ENCODE measurements at regions not wholly inside any gene's neighbourhood (a gene's known extent, or its start where the extent isn't known, plus 50 kb on each side); places are given as distances from the start of the nearest gene placed in this dataset.
"Not testable (repeated sequence)": the region's sequence is repeated elsewhere in the genome, so short reads cannot be mapped to it uniquely, and the experiment has no call there.

DNA sequence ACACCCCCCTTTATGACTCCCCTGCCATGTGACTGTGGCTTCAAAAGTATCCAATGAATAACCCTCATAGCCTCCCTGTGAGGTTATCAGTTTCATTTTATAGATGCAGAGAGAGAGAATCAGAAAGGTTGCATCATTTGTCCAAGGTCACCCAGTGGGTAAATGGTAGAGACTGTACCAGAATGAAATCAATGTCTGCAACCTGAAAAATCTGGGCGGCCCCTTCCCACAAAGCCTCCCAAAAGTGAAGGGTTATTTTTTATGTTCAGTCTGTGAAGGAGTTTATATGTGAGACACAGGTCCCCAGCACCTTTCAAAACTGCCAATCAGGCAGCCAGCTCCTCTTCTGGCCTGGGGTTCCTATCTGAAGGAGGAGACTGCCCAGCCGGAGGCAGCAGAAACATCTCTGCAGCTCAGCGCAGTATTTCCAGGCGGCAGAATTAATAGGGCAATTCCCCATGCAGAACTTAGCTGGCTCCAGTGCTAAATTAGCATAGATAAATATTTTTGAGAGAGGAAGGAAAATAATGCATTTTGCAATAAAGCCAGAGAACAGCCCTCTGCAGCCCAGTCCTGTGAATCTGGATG is 130.8 kb upstream of the PRR20G start:
- DNase-seq (ENCODE audit: low read depth), result no peak

DNA sequence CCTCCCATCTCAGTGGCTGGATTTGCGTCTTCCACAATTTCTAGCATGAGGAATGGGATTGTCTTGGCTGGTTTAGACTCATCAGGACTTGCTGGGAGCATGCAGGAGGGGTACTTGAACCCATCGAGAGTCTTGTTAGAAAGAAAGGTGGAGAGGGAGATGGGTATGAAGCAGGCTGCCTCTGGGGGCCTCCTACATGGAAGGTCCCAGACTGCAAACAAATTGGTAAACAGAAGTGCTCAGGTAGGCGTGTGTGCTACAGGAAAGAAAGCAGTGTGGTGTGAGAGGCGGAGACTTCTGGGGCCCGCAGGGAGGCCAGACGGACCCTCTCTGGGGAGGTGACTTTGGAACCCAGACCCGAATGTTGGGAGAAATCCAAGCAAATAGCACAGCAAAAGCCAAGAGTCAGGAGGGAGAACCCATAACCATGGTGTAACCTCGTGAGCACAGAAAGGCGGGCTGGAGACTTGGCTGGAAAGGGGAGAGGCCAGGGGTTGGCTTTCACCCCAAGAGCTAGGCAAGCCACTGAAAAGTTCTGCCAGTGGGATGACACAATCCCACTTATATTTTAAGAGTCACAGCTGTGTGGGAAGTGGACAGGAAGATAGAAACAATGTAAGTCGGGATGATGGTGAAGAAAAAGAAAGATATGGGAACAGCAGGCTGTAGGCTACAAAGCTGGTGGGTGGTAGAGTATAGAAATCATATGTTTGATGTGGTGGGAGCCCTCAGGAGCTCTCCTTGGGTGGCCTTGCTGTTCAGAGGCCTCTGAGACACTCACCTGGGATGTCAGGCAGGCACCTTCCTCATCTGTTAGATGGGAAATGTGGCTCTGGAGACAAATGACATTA is 130.1 kb upstream of the PRR20G start:
- no peak for DNase-seq (ENCODE audit: low read depth)

DNA sequence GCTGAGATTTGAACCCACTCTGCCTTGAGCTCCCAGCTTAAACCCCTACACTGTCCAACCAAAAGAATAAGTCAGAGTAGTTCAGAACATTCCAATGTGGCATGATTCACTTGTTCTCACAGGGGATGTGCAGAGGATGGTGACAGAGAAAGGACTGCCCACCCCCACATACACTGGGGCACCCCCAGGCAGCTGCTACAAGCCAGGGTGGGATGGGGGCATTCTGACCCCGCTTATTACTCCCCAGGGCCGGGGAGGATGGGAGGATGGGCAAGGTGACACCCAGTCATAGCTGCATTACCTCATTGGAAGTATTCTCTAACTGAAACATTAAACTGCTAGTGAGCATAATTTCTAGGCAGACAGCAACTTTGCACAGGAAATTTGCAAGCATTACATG is 126.0 kb upstream of the PRR20G start:
- no peak for DNase-seq (ENCODE audit: low read depth)

DNA sequence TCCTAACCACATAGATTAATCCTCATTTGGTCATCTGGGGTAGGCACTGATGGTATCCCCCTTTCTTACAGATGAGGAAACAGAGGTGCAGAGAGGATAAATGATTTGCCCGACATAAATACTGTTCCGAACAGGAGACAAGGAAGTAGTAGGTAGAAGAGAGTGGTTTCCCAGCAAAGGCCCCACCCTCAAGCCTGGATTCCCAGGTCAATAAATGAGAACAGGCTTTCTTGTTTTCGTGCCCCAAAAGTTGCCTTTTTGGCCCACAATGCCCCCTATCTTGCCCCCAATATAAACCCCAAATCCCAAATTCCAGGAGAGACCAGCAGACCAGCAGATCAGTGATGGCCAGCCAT is 125.5 kb upstream of the PRR20G start:
- DNase-seq (ENCODE audit: low read depth), result no peak

DNA sequence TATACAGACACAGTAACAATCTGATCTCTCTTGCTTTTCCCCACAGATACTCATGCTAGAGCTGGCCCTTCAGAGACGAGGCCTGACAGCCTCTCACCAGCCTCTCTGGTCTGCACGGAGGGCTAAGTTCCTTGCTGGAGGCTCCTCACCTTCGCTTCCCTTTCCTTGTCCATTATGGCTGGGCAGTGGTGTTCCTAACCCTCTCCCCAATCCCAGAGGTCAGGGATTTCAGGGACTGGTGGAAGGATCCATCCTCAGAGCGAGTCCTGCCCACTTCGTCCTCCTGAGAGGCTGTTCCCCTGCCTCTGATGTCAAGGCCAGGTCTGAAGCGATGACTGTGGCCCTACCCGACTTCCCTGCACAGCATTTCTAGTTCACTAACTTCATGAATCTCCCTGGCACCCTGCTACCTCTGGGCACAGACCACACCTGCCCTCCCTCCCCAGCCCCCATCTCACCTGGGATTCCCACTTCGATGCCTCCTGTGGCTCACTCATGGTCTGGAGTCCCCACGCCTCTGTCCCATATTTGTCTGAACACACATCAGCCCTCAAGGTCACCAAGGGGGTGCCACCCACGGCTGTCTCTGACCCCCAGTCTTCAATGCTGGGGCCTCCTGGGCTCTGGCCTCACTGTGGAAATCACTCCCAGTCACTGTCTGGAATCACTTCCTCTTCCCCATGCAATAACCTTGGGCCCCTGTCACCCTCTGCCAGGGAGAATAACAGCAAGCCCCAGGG is 124.9 kb upstream of the PRR20G start:
- DNase-seq (ENCODE audit: low read depth), result no peak

DNA sequence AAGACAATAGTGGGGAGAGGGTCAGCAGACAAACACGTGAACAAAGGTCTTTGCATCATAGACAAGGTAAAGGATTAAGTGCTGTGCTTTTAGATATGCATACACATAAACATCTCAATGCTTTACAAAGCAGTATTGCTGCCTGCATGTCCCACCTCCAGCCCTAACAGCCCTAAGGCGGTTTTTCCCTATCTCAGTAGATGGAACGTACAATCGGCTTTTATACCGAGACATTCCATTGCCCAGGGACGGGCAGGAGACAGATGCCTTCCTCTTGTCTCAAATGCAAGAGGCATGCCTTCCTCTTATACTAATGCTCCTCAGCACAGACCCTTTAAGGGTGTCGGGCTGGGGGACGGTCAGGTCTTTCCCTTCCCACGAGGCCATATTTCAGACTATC is 124.0 kb upstream of the PRR20G start:
- not testable (repeated sequence) for DNase-seq (ENCODE audit: low read depth)

DNA sequence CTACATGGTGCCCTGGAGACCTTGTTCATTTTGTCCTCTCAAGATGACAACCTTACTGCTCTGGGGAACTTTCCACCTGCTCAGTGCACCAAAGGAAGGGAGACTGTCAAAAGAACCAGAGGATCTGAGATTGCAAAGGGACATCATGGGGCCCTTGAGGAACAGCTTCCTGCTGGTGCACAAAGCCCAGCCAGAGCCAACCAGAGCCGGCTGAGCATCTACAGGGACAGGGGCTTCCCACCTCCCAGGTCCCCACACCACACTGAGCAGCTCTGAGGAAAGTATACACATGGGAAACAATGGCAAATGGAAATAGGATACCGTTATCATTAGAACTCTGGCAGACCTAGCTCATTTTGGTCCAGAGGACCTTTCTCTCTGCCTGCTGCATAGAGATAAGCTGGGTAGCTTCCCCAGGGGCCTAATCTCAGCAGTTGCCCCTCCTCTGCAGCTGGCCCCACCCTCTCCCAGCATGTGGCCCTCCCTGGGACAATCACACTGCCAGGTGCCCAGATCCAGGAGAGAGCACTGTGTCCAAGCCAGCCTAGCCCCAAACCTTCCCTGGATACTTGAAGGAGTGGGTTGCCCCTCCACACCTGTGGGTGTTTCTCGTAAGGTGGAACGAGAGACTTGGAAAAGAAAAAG is 123.4 kb upstream of the PRR20G start:
- no peak for DNase-seq (ENCODE audit: low read depth)

DNA sequence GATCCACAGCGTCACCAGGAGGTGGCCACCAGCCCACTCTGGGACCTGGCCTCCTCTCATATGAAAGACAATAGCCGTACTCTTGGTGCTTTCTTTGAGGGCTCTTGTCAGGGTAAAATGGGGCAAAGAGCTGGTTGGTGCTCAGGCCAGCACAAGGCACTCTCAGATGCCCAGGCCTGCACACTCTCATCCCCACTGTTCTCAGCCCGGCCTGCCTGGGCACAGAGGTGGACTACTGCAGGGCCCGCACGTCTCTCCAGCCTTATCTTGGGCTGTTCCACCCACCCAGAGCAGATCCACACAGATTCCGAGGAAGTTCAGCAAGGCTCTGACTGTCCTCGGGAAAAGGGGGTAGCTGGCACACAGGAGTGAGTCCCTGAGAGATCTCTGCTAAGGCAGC is 122.8 kb upstream of the PRR20G start:
- no peak for DNase-seq (ENCODE audit: low read depth)

DNA sequence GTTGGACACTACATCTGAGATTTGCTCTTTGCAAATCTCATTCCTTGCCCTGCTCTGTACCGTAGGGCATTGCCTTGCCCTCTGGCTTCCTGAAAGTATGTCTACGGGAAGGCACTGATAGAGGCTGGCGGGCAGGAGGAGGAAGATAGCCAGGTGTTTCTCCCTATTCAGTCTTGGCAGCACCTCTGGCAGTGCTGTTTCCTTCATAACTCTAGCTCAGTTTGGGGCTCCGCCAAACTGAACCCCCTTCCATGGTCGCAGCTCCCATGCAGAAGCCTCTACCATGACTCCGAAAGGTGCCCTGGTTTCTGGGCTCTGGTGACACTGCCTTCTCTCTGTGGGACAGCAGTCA is 122.3 kb upstream of the PRR20G start:
- DNase-seq (ENCODE audit: low read depth), result no peak

DNA sequence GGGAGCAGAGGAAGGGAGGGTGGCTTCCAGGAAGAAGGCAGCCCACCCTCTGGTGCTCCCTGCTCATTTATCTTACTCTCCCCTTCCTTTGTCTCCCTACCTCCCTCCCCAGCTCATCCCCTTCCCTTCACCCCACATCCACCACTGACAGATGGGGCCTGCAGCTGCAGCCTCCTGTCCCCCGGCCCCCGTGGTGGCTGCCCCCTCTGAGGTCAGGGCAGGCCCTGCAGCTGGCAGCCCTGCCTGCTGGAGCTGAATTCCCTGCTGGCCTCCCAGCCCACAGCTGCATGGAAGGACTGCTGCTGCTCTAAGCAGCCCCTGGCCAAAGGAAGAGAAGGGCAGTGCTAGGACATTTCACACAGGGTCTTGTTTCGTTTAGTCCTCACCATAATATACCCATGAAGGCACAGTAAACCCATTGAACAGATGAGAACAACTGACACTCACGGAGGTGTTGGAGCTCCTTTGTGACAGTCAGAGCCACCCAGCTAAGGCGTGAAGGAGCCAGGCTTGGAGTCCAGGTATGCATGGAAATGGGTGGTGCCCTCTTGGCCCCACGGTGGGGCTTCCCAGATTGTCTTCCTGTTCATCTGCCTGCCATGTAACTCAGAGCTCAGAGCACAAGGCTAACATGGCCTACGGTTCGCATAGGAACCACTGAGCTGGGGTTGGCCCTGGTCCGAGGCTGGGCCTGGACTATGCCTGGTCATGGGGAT is 121.7 kb upstream of the PRR20G start:
- no peak for DNase-seq (ENCODE audit: low read depth)

DNA sequence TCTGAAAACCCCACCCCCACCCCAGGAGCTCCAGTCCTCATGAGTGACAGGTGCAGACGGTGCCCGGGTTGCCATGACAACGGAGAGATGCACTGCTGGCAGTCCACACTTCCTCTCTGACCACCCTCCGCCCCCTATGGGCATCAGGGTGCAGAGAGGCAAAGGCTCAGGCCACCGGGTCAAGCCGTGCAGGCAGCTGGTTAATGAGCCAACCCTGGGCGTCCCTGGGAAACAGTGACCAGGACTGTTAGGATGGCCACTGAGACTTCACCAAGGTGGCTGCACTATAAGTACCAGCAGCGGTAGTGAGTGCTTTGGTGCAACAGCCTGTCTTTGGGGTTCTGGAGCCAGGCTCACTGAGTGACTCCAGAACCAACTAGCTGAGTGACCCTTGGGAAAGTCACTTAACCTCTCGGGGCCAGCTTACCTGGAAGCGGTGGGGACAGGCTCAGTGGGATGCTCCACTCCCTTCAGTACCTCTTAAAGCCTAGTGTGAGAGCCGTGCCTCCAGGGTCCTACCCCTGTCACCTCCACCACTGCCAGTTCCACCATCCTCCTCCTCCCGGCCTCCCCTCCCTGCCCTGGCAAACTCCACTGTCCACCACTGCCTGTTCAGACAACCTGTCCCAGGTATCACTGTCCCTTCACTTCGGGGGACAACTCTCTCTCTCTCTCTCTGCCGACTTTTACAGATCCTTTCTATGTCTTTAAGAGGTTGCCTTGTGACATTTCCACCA is 121.0 kb upstream of the PRR20G start:
- no peak for DNase-seq (ENCODE audit: low read depth)

DNA sequence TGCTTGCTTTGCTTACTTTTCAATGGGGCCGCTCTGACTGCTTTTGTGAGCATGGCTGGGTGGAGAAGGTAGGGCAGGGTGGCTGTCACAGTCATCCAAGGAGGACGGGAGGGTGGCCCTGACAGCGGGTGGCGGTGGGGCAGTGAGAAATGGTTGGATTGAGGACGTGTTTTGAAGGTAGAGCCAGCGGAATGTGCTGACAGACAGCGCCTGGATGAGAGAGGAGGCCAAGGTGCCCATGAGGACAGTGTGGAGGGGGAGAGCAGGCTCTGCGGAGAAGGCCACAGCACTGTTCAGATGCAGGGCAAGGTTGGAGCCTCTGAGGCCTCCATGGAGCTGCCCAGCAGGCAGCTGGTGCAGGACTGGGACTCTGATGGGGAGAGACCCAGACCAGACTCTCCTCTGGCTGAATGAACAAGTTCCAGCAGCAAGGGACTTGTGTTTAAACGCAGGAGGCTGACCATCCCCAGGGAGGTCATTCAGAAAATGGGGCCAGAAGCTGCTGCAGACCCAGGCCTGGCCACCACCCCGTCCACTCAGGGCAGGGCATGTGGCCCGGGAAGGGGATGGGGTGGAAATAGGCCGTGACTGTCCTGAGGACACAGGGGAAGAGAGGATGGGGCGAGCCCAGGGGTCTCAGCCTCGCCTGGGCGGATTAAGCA is 120.3 kb upstream of the PRR20G start:
- DNase-seq (ENCODE audit: low read depth), result no peak

DNA sequence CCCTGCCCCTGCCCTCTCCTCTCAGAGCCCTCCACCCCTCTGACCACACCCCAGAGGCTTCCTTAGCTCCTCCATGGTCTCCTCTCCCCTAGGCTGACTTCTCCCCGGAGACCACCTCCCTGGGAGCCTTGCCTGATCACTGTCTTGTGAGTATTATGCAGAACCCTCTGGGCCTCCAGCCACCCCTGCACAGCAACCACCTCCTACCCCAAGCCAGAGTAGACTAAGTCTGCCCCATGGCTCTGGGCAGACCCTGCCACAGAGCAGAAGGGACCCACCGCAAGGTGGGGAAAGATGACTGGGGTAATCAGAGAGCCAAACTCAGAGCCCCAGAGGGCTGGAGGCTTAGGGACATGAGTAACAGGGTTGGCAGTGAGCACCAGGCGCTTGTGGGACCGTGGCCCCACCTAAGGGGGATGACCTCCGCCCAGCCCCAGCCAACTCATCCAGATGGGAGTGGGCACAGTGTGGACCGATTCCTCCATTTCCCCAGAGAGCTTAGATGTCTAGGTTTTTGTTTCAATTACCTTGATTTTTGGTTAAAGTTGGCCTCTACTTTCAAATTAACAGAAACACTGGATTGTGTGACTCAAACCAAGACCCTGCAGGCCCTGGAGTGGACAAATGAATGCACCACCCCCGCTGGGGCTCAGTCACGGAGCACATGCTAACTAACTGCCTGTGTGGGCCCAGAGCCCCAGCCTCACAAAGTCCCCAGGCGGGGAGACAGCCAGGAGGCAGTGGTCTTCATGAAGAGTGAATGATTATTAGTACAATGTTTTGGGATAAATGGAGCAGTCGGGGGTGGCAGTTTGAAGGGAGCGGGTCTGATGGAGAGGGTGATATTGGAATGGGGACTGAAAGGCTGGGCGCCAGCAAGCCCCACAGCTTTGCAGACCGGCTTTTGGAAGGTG is 119.4 kb upstream of the PRR20G start:
- DNase-seq (ENCODE audit: low read depth), result no peak

DNA sequence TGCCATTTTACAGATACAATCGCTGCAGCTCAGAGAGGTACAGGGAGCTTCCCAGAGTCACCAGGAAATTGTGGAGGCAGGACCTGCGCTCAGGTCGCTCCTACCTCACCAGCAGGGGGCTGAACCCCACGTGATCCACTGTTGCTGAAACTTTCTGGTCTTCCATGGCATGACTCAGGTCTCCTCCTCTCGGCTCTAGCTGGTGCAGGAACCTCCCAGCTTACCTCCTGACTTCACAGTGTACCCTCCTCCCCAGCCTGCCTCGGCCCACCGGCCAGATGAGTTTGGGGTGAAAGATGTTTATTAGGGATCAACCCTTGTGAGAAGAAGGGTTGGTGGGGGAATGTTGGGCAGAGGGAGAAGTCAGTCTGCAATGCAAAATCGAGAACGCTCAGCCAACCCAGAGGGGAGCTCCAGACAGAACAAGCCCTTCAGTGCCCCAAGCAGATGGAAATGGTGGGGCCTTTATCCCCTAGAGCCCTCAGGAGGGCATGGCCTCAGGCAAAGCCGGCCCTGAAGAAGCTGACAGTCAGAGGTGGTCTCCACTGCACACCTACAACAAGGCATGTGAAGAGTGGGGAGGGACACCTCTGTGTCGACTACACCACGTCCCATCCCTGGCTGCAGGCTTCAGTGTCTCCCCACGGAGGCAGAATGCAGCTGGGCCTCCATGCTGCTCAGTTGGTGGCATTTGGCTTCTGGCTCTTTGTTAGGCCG is 118.6 kb upstream of the PRR20G start:
- DNase-seq (ENCODE audit: low read depth), result no peak

DNA sequence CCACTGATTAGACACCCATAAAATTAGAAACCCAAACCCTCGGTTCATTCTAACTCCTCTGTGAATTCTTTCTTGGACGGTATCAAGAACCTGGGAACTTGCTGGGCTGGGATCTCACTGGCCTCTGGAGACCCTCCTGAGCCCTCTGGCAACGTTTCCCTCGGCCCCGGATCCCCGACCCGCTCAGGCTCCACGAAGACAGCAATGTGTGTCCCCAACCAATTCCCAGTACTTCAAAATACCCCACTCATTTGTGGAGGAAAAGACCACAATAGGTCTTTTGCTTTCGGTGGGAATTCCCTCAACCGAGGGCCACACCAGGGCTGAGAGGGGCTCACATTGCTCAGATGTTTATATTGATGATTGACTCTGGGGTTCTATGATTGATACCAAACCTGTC is 117.9 kb upstream of the PRR20G start:
- DNase-seq (ENCODE audit: low read depth), result no peak

DNA sequence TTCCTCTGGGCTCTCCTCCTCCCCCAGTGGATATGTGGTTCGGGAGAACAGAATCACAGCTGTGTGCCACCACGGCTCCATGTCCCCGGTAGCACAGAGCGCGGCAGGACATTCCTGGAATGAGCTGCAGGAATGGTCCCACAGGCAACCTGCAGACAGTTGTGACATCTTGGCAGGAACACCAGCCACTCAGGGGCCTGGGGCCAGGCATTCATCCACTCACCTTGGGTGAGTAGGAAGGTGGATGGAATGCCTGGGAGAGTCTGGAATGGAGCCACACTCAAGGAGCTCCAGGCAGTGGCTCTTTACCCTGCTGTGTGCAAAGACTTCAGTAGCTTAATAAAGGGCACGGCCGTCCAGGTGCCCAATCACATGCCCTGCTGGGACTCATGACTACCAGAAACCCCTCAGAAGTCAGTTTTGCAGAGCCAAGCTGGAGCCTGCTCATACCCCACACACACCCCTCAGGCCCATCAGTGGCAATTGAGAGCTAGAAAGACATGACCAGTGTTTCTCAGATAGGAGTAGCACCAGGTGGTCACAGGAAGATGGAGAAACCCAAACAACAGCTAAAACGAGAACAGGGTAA is 117.3 kb upstream of the PRR20G start:
- no peak for DNase-seq (ENCODE audit: low read depth)

DNA sequence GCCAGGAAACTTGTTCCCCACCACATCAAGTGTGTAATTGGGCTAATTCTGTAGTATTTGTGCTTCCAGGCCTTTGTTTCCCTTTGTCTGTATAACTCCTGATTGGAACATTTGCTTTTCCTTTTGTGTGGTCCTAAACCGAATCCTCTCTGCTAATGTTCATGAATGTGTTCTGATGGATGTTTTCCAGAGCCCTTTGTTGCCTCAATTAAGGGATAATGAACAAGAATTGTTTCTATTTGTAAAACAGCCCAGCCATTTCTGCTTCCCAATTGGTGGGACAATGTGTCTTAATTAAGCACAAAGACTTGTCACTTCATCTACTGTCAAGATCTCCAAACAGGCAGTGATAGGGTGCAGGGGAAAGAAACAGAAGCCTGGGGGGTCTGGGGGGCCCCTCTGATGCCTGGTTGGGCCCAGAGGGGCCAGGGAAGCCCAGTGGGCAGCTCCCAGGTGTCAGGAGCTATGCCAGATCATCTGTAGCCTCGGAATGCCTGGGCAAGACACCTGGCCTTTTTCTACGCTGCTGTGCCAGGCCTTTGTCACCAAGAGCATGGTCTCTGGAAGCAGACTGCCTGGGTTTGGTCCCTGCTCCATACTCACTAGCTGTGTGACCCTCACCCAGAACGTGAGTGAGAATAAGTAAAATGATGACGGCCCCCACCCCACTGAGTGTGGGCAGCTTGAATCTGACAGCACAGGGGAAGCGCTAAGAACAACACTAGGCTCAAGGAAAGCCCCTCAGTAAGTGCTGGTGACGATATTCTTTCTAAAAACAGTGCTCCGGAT is 116.6 kb upstream of the PRR20G start:
- DNase-seq (ENCODE audit: low read depth), result no peak

DNA sequence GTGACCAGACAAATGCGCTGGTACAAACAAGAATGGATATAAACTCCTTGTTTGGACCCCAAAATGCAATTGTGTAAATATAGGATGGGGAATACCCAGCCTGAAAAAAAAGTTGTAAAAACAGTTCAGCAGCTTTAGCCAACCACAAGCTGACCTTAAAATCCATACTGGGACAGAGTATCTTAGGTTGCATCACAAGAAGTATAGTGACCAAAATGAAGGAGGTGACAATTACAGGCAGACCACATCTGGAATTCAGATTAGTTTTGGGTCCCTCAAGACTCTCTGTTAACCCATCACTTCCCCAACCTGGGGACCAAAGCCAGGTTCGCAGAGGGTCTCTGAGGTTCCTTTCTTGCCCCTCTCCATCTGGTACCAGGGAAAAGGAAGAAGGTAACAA is 115.9 kb upstream of the PRR20G start:
- no peak for DNase-seq (ENCODE audit: low read depth)
